Endothelial cell (in vitro differentiated cells): ENCODE measurements at regions not wholly inside any gene's neighbourhood (a gene's known extent, or its start where the extent isn't known, plus 50 kb on each side); places are given as distances from the start of the nearest gene placed in this dataset.
"Not testable (repeated sequence)": the region's sequence is repeated elsewhere in the genome, so short reads cannot be mapped to it uniquely, and the experiment has no call there.

Experiments used
- DNase-seq: peaks from one replicate; pipeline ENCODE4 v3.0.0; 2021; ENCODE audit warnings: low spot score
- H3K27ac Mint-ChIP-seq: one replicate; pipeline ENCODE4 v1.8.0; 2021; ENCODE audit warnings: mixed read lengths, inconsistent platforms; ENCODE audit not compliant: unreplicated experiment
- H3K27me3 Mint-ChIP-seq: one replicate; pipeline ENCODE4 v1.8.0; 2021; ENCODE audit warnings: mild to moderate bottlenecking, moderate library complexity, mixed read lengths, inconsistent platforms; ENCODE audit not compliant: unreplicated experiment
- H3K36me3 Mint-ChIP-seq: one replicate; pipeline ENCODE4 v1.8.0; 2021; ENCODE audit warnings: mild to moderate bottlenecking, low read depth, mixed read lengths, inconsistent platforms; ENCODE audit not compliant: unreplicated experiment
- H3K4me1 Mint-ChIP-seq: one replicate; pipeline ENCODE4 v1.8.0; 2021; ENCODE audit warnings: mild to moderate bottlenecking, mixed read lengths, inconsistent platforms; ENCODE audit not compliant: unreplicated experiment
- H3K4me3 Mint-ChIP-seq: one replicate; pipeline ENCODE4 v1.8.0; 2021; ENCODE audit warnings: mild to moderate bottlenecking, mixed read lengths, inconsistent platforms; ENCODE audit not compliant: unreplicated experiment
- H3K9me3 Mint-ChIP-seq: one replicate; pipeline ENCODE4 v1.8.0; 2021; ENCODE audit warnings: mixed read lengths, inconsistent platforms; ENCODE audit not compliant: unreplicated experiment
- TF ChIP-seq, protein P1 (sequence below): fragments of 200-600 bp; sonication (generic); IDR thresholded peaks from one replicate; pipeline ENCODE4 v1.5.0; 2021; ENCODE audit warnings: antibody characterized with exemption; ENCODE audit not compliant: unreplicated experiment

DNA sequence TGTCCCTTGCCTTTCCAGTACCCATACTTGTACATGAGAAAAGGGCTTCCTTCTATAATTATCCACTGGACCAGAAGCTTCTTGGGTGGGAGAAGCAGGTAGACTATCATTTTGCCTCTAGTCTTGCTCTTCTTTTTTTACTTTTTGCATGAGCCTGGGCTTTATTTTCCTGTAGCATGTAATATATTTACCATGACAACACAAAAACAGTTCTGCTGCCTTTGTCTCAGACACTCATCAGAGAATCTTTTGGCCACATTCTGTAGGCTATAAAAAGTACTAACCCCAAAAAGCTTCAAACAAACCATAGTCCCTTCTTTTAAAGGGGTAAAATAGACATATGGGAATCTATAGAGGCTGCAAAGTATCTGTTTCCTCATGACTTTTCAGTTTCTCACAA is 339.2 kb upstream of the PIK3R1 start:
- H3K27ac Mint-ChIP-seq: no peak overlapping the region
- no peaks in the 10 kb centered on the region for H3K9me3 Mint-ChIP-seq
- no peak overlapping the region for H3K4me3 Mint-ChIP-seq
- TF ChIP-seq, protein P1, sequence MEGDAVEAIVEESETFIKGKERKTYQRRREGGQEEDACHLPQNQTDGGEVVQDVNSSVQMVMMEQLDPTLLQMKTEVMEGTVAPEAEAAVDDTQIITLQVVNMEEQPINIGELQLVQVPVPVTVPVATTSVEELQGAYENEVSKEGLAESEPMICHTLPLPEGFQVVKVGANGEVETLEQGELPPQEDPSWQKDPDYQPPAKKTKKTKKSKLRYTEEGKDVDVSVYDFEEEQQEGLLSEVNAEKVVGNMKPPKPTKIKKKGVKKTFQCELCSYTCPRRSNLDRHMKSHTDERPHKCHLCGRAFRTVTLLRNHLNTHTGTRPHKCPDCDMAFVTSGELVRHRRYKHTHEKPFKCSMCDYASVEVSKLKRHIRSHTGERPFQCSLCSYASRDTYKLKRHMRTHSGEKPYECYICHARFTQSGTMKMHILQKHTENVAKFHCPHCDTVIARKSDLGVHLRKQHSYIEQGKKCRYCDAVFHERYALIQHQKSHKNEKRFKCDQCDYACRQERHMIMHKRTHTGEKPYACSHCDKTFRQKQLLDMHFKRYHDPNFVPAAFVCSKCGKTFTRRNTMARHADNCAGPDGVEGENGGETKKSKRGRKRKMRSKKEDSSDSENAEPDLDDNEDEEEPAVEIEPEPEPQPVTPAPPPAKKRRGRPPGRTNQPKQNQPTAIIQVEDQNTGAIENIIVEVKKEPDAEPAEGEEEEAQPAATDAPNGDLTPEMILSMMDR: no peak
- no peak for DNase-seq
- H3K4me1 Mint-ChIP-seq: peaks cover 9% of the 10 kb centered on the region
- H3K27me3 Mint-ChIP-seq: peaks cover 2% of the 10 kb centered on the region
- no peaks in the 10 kb centered on the region for H3K36me3 Mint-ChIP-seq

DNA sequence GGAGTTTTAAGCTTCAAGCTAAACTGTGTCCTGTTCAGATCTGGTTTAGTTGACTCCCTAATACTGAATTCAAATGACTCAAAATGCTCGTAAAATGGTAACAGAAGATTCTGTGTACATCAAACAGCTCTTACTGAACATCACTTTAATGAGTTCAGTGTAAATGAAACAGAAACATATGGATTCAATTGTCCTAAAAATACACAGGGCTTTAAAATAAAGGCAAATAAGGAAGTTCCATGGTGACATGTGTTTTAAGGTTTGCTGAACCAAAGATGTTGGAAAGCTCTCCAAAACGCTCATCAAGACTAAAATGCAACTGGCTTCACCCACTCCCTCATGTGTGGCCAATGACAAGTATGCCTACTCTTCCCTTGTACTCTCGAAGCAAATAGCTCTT is 340.0 kb upstream of the PIK3R1 start:
- Mint-ChIP-seq H3K27me3 (peaks cover 2% of the 10 kb centered on the region), H3K36me3 (no peaks in the 10 kb centered on the region), H3K27ac (no peak overlapping the region), H3K4me3 (no peak overlapping the region), H3K4me1 (peaks cover 9% of the 10 kb centered on the region), H3K9me3 (no peaks in the 10 kb centered on the region)
- no peak for DNase-seq
- TF ChIP-seq, protein P1: no peak

DNA sequence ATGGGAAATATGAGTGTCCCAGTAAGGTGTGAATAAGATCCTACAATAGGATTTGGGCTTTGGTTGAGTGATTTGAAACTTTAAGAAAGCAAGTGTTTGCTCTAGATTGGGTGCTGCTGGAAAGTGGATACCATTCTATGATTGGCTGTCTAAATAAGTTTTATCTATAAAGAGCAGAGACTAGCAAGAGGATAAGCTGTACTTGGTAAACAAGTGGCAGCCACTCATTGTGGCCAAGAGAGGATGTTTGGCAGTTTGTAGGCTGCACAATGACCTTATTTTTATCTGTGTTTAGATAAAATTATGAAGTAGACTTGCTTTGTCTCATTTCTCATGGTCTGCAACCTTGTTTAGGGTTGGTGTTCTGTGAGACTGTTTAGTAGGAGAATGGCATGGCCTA is 341.6 kb upstream of the PIK3R1 start:
- TF ChIP-seq, protein P1: no peak
- H3K4me3 Mint-ChIP-seq: no peak overlapping the region
- no peak for DNase-seq
- H3K36me3 Mint-ChIP-seq: no peaks in the 10 kb centered on the region
- H3K27me3 Mint-ChIP-seq: peaks cover 2% of the 10 kb centered on the region
- H3K4me1 Mint-ChIP-seq: peaks cover 8% of the 10 kb centered on the region
- no peaks in the 10 kb centered on the region for H3K9me3 Mint-ChIP-seq
- no peak overlapping the region for H3K27ac Mint-ChIP-seq

DNA sequence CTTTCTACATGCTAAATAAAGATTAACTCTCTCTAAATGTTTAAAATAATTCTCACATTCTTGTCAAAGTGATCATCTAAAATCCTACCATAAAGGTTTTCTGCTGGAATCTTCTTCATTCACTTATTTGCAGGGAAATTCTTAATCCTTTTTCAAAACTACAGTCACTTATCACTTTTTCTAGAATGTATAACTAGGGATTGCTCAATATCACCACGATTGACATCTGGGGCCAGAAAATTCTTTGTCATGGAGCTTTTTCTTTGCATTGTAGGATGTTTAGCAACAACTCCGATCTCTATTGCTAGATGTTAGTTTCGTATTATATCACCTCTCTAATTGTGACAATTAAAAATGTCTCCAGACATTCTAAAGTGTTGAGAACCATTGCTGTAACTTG is 344.9 kb upstream of the PIK3R1 start:
- H3K4me3 Mint-ChIP-seq: no peak overlapping the region
- no peak overlapping the region for H3K27ac Mint-ChIP-seq
- no peaks in the 10 kb centered on the region for H3K9me3 Mint-ChIP-seq
- H3K4me1 Mint-ChIP-seq: no peaks in the 10 kb centered on the region
- TF ChIP-seq, protein P1: no peak
- no peaks in the 10 kb centered on the region for H3K36me3 Mint-ChIP-seq
- no peak for DNase-seq
- H3K27me3 Mint-ChIP-seq: no peaks in the 10 kb centered on the region

DNA sequence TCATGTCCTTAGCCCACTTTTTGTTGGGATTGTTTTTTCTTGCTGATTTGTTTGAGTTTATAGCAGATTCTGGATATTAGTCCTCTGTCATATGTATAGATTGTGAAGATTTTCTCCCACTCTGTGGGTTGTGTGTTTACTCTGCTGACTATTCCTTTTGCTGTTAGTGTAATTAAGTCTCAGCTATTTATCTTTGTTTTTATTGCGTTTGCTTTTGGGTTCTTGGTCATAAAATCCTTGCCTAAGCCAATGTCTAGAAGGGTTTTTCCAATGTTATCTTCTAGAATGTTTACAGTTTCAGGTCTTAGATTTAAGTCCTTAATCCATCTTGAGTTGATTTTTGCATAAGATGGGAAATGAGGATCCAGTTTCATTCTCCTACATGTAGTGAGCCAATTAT is 351.2 kb upstream of the PIK3R1 start:
- not testable (repeated sequence) for H3K27me3 Mint-ChIP-seq, H3K36me3 Mint-ChIP-seq, H3K9me3 Mint-ChIP-seq, DNase-seq, H3K27ac Mint-ChIP-seq, H3K4me1 Mint-ChIP-seq, H3K4me3 Mint-ChIP-seq
